Central memory CD8-positive, alpha-beta T cell (primary cell): ENCODE measurements at regions not wholly inside any gene's neighbourhood (a gene's known extent, or its start where the extent isn't known, plus 50 kb on each side); places are given as distances from the start of the nearest gene placed in this dataset.
"Not testable (repeated sequence)": the region's sequence is repeated elsewhere in the genome, so short reads cannot be mapped to it uniquely, and the experiment has no call there.

ENCODE experiments used
- ATAC-seq: fragments of 150-1000 bp; cut with Tn5 transposase; replicated peaks from 2 replicates; pipeline ENCODE4 v1.10.0; 2022; ENCODE audit warnings: mild to moderate bottlenecking, moderate FRiP score, moderate number of reproducible peaks; ENCODE audit not compliant: poor library complexity, severe bottlenecking; ENCODE audit errors: extremely low read depth
- DNase-seq, 2 donors: peaks; one replicate each; pipeline ENCODE4 v3.0.0; 2021; ENCODE audit warnings: low spot score in 2 of 2
- H3K27ac Mint-ChIP-seq: one replicate; pipeline ENCODE4 v1.8.0; 2022; ENCODE audit warnings: low read depth, mild to moderate bottlenecking, moderate library complexity, mixed read lengths
- H3K27me3 Mint-ChIP-seq: one replicate; pipeline ENCODE4 v1.8.0; 2022; ENCODE audit warnings: mixed read lengths
- H3K36me3 Mint-ChIP-seq: one replicate; pipeline ENCODE4 v1.8.0; 2022; ENCODE audit warnings: mild to moderate bottlenecking, moderate library complexity, mixed read lengths; ENCODE audit not compliant: insufficient read depth
- H3K4me1 Mint-ChIP-seq: one replicate; pipeline ENCODE4 v1.8.0; 2022; ENCODE audit warnings: mixed read lengths
- H3K4me3 Mint-ChIP-seq: one replicate; pipeline ENCODE4 v1.8.0; 2022; ENCODE audit warnings: mild to moderate bottlenecking, moderate library complexity, mixed read lengths
- H3K9me3 Mint-ChIP-seq: one replicate; pipeline ENCODE4 v1.8.0; 2022; ENCODE audit warnings: mixed read lengths

DNA sequence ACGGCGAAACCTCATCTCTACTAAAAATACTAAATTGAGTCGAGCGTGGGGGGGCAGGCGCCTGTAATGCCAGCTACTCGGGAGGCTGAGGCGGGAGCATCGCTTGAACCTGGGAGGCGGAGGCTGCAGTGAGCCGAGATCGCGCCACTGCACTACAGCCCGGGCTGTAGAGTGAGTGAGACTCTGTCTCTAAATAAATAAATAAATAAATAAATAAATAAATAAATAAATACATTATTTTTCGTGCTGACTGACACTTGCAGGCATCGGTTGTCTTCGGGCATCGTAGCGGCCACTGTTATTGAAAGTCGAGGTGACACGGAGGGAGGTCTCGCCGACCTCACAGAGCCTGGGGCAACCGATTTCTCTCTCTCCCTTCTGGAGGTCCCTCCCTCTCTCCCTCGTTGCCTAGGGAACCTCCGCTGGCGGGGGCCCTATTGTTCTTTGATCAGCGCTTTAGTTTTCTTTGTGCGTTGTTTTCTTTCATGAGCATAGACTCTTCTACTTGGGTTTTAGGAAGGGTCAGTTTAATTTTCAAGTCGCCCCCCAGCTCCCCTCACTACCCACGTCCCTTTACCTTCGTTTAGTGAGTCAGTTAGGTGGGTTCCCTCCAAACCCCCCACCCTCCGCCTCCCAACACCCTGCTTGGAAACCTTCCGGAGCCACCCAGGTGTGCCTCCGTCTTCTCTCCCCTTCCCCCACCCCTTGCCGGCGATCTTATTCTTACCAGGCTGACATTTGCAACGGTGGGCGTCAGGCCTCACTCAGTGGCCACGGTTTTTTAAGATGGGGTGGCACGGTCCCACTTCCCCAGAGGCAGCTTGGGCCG is 345.4 kb upstream of the DEFB115 start:
- Mint-ChIP-seq H3K4me1 (peaks cover 14% of the 10 kb centered on the region), H3K27me3 (peaks cover 34% of the 10 kb centered on the region), H3K9me3 (peaks cover 35% of the 10 kb centered on the region)
- H3K36me3 Mint-ChIP-seq, H3K4me3 Mint-ChIP-seq, H3K27ac Mint-ChIP-seq, ATAC-seq, DNase-seq: not testable (repeated sequence)

GRCh38 chr20:30912661-30913026 is 344.8 kb upstream of the DEFB115 start:
- Mint-ChIP-seq H3K9me3 (peaks cover 35% of the 10 kb centered on the region), H3K27me3 (peaks cover 34% of the 10 kb centered on the region), H3K4me1 (peaks cover 14% of the 10 kb centered on the region)
- not testable (repeated sequence) for H3K4me3 Mint-ChIP-seq, DNase-seq, H3K27ac Mint-ChIP-seq, ATAC-seq, H3K36me3 Mint-ChIP-seq

- Mint-ChIP-seq H3K27me3 (peaks cover 22% of the 10 kb centered on the region), H3K4me1 (peaks cover 14% of the 10 kb centered on the region), H3K9me3 (peaks cover 18% of the 10 kb centered on the region)
- ATAC-seq, H3K36me3 Mint-ChIP-seq, H3K27ac Mint-ChIP-seq, DNase-seq, H3K4me3 Mint-ChIP-seq: not testable (repeated sequence)
Measured at GRCh38 chr20:30916404-30916803, 341.1 kb upstream of the DEFB115 start.

- Mint-ChIP-seq H3K27ac (no peak overlapping the region), H3K4me3 (no peak overlapping the region), H3K36me3 (no peaks in the 10 kb centered on the region), H3K4me1 (no peaks in the 10 kb centered on the region), H3K9me3 (peaks cover 4% of the 10 kb centered on the region), H3K27me3 (peaks cover under 1% of the 10 kb centered on the region)
- DNase-seq (no peak), ATAC-seq (no peak)
Measured at GRCh38 chr20:30919514-30920188, 337.8 kb upstream of the DEFB115 start.

DNA sequence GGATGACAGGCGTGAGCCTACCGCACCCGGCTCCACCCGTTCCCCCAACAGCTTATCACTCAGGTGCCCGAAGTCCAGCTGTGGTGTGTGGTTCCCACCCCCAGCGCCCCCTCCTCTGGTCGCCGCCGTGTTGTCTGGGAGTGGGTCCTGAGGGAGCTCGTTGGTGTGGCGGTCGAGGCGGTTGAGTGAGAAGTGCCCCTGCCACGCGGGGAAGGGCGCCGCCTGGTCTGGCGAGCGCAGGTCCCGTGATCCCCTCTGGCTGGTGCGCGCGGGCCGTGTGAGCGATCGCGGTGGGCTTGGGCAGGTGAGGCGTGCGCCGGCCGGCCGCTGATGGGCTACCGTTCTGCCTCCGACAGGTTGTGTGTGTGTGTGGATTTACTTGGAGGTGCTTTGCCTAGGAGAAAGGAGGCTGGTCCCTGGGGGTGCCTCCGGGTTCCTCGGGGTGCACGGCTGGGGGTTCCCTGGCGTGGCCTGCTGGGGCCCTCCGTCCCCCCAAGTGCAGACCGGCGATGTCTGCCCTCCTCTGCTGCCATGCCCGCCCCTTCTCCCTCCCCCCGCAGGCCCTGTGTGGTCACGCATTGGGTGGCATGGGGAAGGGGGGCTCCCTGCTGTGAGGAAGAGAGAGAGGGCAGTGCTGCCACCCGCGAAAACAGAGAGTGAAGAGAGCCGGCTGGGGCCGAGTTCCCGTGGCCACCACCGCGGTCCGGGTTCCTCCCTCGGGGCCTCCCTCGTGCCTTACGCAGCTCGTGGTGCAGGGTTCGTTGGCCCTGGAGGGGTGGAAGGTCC is 336.0 kb upstream of the DEFB115 start:
- H3K27ac Mint-ChIP-seq: no peak overlapping the region
- no peaks in the 10 kb centered on the region for H3K4me1 Mint-ChIP-seq
- peaks cover 11% of the 10 kb centered on the region for H3K9me3 Mint-ChIP-seq
- no peak overlapping the region for H3K4me3 Mint-ChIP-seq
- no peak for ATAC-seq
- no peaks in the 10 kb centered on the region for H3K27me3 Mint-ChIP-seq
- no peak for DNase-seq
- no peaks in the 10 kb centered on the region for H3K36me3 Mint-ChIP-seq

GRCh38 chr20:30922129-30922528 is 335.3 kb upstream of the DEFB115 start:
- H3K4me3 Mint-ChIP-seq: no peak overlapping the region
- ATAC-seq (no peak), DNase-seq (no peak)
- H3K27me3 Mint-ChIP-seq: no peaks in the 10 kb centered on the region
- no peak overlapping the region for H3K27ac Mint-ChIP-seq
- H3K9me3 Mint-ChIP-seq: peaks cover 13% of the 10 kb centered on the region
- H3K4me1 Mint-ChIP-seq: no peaks in the 10 kb centered on the region
- H3K36me3 Mint-ChIP-seq: no peaks in the 10 kb centered on the region

DNA sequence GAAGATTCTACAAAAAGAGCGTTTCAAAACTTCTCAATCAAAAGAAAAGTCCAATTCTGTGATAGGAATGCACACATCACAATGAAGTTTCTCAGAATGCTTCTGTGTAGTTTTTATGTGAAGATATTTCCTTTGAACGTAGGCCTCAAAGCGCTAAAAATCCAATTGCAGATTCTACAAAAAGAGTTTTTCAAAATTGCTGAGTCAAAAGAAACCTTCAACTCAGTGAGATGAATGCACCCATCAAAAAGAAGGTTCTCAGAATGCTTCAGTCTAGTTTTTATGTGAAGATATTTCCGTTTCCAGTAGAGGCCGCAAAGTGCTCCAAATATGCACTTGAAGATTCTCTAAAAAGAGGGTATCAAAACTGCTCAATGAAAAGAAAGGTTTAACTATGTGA is 319.7 kb upstream of the DEFB115 start:
- no peak for ATAC-seq
- Mint-ChIP-seq H3K27me3 (no peaks in the 10 kb centered on the region), H3K27ac (no peak overlapping the region), H3K4me3 (no peak overlapping the region), H3K4me1 (no peaks in the 10 kb centered on the region), H3K9me3 (no peaks in the 10 kb centered on the region), H3K36me3 (no peaks in the 10 kb centered on the region)
- no peak for DNase-seq

- no peaks in the 10 kb centered on the region for H3K36me3 Mint-ChIP-seq
- H3K9me3 Mint-ChIP-seq: peaks cover 7% of the 10 kb centered on the region
- H3K27me3 Mint-ChIP-seq: peaks cover 10% of the 10 kb centered on the region
- H3K4me3 Mint-ChIP-seq: no peak overlapping the region
- ATAC-seq: no peak
- no peak overlapping the region for H3K27ac Mint-ChIP-seq
- no peaks in the 10 kb centered on the region for H3K4me1 Mint-ChIP-seq
- no peak for DNase-seq
Measured at GRCh38 chr20:30949761-30950160, 307.7 kb upstream of the DEFB115 start.

DNA sequence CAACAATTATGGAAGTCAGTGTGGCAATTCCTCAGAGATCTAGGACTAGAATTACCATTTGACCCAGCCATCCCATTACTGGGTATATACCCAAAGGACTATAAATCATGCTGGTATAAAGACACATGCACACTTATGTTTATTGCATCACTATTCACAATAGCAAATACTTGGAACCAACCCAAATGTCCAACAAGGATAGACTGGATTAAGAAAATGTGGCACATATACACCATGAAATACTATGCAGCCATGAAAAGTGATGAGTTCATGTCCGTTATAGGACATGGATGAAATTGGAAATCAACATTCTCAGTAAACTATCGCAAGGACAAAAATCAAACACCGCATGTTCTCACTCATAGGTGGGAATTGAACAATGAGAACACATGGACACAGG is 306.4 kb upstream of the DEFB115 start:
- not testable (repeated sequence) for ATAC-seq, H3K36me3 Mint-ChIP-seq, H3K27me3 Mint-ChIP-seq, DNase-seq, H3K9me3 Mint-ChIP-seq, H3K27ac Mint-ChIP-seq, H3K4me3 Mint-ChIP-seq, H3K4me1 Mint-ChIP-seq

- not testable (repeated sequence) for H3K27me3 Mint-ChIP-seq, H3K4me3 Mint-ChIP-seq
Measured at GRCh38 chr20:30956649-30957048, 300.8 kb upstream of the DEFB115 start.

GRCh38 chr20:30959208-30959607 is 298.3 kb upstream of the DEFB115 start:
- not testable (repeated sequence) for ATAC-seq, H3K27me3 Mint-ChIP-seq, H3K4me3 Mint-ChIP-seq, H3K9me3 Mint-ChIP-seq, H3K36me3 Mint-ChIP-seq, H3K4me1 Mint-ChIP-seq, H3K27ac Mint-ChIP-seq, DNase-seq

More at GRCh38 chr20:30956649-30957048, 300.8 kb upstream of the DEFB115 start:
- ATAC-seq, H3K36me3 Mint-ChIP-seq, H3K4me1 Mint-ChIP-seq, H3K9me3 Mint-ChIP-seq, H3K27ac Mint-ChIP-seq, DNase-seq: not testable (repeated sequence)

- no peak for ATAC-seq
Measured at GRCh38 chr20:30963591-30963990, 293.9 kb upstream of the DEFB115 start.

More at GRCh38 chr20:30963591-30963990, 293.9 kb upstream of the DEFB115 start:
- Mint-ChIP-seq H3K4me3 (no peak overlapping the region), H3K4me1 (no peaks in the 10 kb centered on the region), H3K27ac (no peak overlapping the region), H3K36me3 (no peaks in the 10 kb centered on the region), H3K27me3 (no peaks in the 10 kb centered on the region), H3K9me3 (no peaks in the 10 kb centered on the region)
- no peak for DNase-seq
